EL (cell line): ENCODE measurements at regions not wholly inside any gene's neighbourhood (a gene's known extent, or its start where the extent isn't known, plus 50 kb on each side); places are given as distances from the start of the nearest gene placed in this dataset.

ENCODE experiments used
- DNase-seq: peaks from one replicate; pipeline ENCODE4 v3.0.0-alpha.2; 2016

DNA sequence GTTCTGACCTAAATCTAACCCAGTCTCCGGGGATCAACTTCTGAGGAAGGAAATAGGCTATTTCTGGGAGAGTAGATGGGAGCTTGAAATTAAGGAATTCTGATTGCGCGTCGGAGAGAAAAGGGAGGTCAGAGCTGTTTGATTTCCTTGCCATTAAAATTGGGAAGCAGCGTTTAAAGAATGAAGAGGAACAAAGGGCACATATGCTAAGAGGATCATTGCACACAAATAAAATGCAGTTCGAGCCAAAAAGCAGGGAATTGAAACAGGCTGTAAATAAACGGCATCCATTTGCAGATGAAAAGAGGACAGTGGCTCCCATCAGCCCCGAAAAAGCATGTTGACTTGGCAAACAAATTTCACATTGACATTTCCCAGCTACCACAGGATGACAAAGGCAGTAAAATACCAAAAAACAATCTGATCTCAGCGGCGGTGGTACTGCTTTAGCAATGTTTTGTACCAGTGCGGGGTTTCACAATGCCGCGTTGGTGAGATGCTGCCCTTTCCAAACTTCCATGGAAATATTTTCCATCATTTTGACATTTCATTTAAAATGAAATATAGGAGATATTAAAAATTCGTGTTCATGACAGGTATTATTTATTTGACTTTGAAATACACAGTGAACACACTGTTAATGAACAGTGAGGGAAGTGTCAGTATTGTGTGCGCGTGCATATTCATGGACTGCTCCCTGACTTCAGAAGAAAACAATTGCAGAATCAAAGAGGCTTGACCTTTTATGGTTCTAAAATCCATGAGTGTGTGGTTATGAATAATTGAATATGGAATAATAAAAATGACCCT, 108.8 kb downstream of the SQOR start:
- no peak for DNase-seq

DNA sequence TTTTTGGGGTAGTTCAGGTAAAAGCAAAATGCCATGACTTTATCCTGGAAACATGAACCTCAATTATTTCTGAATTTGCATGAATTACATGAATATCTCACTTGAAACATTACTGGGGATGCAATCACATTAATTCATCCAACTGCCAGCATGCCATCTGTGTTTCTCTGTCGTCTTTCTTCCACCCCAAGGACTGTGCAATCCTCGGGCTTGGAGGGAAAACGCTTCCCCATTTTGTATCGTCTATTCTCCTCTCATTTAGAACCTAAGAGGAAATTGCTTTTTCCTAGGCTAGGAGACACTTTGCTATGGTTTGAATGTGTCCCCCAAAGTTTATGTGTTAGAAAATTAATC, 109.4 kb downstream of the SQOR start:
- no peak for DNase-seq

DNA sequence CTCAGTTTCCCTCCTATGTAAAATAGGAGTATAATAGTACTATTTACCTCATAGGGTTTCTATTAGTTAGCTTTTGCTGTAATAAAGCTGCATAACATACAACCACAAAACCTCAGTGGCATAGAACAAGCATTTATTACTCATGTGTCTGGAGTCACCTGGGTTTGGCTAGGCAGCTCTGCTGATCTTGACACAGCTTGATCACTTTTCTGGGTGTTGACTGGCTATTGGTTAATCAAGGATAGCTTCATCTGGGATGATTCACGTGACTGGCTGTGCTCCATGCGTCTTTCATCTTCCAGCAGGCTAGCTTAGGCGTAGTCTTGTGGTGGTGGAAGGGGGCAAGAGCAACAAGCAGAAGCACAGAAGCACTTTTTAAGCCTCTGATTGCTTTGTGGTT, 112.6 kb downstream of the SQOR start:
- DNase-seq, result no peak

DNA sequence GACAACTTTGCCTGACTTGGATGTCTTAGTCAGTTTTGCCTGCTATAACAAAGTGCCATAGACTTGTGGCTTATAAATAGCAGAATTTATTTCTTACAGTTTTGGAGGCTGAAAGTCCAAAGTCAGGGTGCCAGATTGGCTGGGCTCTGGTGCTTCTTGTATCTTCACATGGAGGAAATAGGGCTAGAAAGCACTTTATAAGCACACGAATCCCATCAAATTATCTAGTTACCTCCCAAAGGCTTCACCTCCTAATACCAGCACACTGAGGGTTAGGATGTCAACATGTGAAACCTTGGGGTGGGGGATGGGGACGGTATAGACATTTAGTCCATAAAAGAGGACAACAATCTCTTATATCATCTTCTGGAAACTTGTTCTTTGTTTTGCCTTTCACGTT, 116.8 kb downstream of the SQOR start:
- DNase-seq, result no peak

DNA sequence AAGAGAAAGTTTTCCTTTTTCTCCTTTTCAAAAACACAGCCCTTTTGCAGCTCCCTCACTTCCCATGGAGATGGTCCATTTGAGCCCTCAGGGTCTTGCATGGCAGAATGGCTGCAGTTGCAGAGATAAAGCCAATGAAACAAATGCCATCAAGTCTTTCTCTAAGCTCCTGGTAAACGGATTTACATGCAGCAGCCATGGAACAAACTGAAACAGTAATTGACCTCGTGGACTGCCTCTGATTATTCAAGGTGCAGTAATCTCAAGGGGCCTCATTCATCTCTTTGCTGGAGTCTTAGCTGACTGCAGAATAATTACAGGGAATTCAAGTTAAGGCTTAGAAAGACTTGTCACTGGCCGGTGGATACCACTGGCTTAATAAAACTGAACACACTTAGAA, 125.1 kb downstream of the SQOR start:
- no peak for DNase-seq

DNA sequence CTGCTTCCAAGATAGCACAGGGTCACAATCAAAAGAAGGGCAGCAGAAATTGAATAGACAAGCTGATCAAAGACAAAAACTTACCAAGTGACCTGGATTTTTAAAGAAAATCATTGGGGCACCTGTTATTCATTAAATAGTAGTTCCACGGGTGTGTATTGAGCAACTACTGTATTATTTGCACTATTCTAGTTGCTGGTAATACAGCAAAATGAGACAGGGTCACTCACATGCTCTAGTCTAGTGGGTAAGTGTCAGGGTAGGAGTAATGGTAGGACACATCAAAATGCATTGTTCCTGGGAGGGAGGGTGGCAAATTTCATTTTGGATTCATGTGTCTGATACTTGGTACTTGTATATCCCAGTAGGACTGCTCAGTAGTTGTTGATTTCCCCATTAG, 127.9 kb downstream of the SQOR start:
- no peak for DNase-seq

DNA sequence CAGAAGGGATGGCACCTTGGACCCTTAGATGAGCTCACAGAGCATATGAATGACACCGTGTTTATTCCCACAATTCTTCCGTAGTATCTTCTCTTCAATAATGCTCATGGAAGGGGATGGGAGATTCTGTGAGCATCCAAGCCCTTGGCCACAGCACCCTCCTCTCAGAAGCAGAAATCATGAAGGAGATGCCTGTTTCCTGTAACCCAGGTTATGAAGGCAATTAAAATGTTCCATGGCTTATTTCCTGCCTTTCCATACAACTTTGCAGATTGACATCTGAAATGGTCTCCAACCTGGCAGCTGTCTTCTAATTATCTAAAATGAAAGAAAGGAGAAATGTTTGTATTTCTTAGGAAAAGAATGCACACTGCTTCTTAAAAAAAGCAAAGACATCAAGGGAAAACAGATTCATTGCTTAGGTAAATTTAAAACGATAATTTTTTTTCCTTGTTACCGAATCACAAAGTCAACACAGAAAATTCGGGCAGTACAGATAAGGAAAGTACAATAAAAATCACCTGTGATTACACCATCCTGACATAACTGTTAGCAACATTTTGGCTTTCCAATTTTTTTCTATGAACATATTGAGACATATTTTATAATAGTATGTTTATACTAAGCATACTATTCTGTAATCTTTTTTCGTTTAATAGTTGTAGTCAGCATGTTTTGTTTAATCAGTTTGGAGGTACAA, 128.5 kb downstream of the SQOR start:
- no peak for DNase-seq

DNA sequence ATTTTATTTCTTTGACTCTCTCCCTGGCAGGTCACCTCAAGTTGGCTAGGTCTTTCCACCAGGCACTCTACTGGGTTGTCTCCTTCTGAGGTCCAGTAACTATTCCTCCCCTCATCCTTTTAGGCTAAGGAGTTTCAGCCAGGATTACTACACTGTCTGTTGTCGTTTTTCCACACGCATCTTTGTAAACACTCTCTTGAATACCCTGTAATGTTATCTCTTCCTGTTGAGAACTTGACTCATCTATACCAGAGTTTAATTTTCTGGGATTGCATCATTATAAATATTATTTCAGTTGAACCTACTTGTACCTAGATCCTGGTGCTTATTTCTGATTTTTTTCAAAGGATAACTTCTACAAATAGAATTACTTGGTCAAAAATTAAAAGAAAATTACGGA, 138.3 kb downstream of the SQOR start:
- DNase-seq, result no peak

DNA sequence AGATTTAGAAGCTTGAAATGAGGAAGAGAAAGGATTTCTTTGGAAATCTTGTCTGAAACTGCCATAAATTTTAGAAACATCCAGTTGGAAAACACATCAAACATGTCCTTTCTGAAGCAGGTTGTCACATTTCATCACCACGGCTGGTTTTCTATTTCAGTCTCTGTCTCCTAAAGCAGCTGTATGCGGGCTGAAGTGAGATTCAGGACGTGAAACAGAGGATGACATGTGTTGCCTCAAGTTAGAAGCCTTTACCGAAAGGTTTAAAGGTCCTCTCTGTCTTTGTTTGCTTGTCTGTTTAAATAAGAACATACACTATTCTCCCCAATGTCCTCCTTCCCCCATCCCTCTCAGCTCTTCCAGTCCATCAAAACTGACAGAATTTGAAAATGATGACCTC, 141.9 kb downstream of the SQOR start:
- DNase-seq, result no peak

DNA sequence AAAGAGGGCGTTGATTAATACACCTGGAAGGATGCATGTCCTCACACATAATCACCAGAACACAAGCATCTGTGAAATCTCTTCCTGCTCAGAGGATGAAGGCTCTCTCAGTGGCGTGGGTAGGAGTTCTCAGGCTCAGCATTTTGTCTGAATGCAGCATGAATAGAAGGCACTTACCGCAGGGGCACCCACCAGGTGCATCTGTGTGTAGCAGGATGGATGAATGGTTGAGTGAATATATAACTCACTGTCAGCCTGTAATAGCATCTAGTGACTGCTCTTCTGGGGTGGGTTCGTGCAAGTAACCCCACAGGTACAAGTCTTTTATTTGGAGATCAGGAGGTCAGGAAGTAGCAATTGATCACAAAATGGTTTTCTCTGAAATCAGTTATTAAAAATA, 143.0 kb downstream of the SQOR start:
- no peak for DNase-seq

DNA sequence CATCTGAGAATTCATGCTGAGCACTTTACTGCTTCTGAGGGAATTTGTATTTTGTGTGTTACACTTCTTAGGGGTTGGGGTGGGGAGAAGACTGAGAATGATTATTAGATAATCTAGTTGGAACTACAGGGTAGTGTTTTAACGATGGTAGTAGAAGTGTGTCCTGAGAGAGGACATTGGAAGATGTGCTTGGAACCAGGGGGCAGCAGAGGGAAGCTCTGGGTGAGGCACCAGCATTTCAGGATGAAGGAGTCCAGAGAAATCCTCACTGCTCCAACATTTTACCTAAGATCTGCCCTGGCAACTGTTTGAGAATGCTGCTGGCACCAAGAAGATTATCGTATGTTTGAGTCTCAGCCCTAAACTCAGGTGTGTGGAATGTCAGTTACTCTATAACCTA, 145.5 kb downstream of the SQOR start:
- DNase-seq, result no peak

DNA sequence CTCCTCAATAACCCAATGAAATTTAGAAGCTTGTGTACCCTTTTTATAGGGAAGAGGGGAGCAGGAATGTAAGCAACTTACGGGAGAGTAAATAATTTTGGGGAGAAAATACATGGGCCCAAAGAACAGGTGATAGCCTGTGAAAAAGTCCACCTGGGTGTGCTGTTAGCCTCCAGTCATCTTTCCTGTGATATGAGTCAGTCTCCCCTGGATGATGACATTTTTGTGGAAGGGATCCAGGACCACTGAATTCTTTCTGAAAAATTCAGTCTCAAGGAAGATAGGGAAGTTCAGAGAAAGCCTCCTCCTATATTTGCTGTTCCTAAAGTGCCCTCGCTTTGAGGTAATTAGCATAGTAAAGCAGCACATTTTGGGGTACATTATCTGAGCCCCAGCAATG, 149.8 kb downstream of the SQOR start:
- DNase-seq, result no peak

DNA sequence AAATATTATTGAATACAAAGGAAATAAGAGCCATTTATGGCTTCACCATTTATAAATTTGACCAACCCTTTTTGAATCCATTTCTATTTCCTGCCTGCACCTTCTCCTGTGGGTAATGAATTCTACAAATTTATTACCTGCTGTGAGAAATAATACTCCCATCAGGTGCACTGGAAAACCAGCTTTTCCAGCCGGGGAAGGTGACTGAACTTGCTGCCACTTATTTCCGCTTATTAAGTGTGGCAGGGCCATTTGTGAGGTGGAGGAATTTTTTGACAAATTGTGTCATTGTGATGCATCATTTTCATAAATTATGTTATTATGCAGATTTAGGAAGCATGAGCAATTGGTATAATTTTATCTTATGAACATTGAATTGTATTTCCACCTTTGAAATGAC, 151.1 kb downstream of the SQOR start:
- DNase-seq, result no peak

DNA sequence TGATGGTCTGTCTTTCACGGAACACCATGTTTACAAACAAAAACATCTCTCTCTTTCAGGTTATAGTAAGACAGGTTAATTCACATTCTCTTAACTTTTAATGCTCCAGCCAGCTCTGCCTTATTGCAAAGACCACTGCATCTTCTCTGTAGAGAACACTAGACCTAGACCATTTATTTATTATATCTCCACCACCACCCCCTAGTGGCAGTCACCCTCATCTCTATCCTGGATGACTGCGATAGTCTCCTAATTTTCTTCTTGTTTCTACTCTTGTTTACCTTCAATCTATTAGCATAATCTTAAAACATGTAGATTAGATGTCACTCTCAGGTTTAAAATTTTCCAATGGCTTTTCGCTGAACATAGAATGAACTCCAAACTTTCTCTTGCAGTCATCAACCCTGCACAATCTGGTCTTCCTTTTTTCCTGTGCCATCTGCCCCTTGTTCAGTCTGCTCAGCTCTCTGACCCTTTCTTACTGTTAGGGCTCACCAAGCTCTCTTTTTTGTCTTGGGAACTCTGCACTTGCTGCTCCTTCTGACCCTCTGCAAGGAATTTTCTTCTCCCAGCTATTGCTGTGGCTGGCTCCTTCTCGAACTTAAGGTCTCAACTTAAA, 155.6 kb downstream of the SQOR start:
- DNase-seq, result peak; percentile 8

DNA sequence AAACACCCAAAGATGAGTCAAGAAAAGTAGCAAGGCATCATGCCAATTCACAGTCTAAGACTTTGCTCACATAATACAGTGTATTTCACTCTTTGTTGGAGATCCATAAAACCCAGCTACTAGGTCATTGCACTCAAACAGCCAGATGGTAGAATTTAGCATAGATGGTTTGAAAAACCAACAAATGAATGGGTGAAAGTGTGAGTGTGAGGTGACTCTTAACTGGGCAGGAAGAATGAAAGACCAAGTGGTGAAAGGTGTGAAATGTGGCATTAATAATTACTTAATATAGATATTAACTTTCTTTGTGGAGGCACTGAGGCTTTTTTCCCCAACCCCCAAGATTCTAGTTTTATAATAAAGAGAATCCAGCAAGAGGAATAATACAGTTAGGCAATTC, 159.5 kb downstream of the SQOR start:
- DNase-seq, result no peak

DNA sequence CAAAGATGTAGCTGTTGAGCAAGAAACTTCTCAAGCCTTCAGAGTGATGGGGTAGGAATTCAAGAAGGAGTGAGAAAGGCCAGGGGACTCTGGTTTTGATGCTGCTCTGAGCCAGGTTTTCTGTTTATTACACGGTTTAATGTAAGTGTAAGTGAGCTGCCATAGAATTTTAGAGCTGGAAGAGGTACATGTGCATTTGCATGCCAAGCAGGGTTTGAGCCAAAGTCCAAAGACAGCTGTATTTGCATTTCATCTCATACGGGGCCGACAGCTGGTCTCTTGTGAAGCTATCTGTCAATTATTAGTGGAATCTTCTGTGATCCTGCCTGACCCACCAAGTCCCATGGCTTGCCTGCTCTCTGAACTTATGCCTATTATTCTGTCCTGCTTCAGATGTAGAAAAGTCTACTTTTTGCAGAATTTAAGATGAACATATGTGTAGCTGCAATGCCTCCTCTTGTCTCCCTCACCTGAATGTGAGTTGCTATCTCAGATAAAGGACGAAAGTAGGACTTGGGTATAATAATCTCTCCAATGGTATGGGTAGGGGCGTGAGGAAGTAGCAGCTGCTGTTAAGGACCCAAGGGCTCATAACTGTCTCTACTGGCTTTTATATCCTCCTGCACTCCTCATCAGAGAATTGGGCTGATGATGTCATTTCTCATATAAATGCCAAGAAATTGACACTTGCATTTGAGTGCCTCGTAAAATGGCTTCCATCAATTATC, 160.0 kb downstream of the SQOR start:
- no peak for DNase-seq

DNA sequence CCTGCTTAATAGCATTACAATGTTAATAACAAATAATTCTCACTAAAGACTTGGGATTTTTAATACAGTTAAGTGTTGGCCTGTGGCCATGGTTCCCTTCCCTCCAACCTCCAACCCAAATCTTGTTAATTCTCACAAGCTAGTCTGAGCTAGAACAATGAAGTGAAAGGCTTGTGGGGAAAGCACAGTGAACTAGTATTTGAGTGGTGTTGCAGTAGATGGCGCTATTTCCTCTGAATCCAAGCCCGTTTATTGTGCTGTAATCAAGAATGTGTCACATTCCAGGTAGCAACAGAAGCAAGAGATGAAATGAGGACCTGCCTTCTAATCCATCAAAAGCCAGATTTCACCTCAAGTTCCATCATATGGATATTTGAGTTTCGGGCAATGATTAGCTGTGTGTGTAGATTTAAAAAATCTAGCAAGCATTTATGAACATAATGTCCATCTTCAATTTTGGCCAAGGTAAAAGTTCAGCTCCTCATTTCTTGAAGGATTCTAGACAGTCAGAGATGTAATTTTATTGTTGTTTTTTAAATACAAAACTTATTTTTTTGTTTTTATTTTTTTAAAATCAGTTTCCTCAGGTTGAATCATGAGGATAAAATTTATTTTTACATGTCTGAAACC, 160.7 kb downstream of the SQOR start:
- DNase-seq, result peak; percentile 20

DNA sequence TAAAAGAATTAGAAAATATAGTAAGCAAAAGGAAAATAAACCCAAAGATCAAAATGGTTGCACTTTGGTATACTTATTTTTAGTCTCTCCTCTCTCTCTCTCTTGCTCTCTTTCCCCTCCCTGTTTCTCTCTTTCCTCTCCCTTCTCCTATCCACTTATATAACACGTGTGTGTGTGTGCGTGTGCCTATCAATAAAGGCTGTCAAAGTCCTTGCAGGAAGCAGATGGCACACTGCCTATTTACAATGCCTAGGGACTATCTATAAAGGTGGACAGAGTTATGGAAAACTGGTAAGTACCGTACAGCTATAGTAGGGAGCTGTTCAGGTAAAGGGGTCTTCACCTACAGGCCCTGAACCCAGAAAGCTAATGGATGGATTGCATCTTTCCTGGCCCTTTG, 161.6 kb downstream of the SQOR start:
- no peak for DNase-seq

DNA sequence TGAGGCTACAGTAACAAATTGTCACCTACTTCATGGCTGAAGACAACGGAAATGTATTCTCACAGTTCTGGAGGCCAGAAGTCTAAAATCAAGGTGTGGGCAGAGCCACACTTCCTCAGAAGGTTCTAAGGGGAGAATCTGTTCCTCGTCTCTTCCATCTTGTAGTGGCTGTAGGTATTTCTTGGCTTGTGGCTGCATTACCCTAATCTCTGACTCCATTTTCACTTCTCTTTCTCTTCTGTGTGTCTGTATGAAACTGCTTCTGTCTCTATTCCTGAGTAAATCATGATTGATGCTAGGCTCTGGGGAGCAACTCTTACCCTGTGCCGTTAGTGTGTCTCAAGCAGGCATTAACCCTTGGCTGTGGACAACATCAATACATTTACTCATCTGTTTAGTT, 164.7 kb downstream of the SQOR start:
- no peak for DNase-seq

DNA sequence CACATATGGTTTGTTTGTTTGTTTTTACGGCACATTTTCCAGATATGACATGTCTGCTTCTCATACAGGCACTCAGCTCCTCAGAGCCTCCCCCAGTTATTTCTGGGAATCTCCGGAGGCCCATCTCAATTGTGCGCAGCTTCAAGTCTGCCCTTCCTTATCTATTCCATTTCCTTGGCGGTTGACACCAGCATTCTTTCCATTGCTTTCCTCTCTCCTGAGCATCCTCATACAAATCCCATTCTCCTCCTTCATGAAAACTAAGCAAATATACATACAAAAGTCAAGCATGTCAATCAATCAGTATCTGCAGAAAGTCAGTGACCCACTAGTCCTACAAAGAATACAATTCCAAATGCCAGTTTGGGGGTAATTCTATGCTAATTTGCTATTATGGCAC, 166.7 kb downstream of the SQOR start:
- no peak for DNase-seq

DNA sequence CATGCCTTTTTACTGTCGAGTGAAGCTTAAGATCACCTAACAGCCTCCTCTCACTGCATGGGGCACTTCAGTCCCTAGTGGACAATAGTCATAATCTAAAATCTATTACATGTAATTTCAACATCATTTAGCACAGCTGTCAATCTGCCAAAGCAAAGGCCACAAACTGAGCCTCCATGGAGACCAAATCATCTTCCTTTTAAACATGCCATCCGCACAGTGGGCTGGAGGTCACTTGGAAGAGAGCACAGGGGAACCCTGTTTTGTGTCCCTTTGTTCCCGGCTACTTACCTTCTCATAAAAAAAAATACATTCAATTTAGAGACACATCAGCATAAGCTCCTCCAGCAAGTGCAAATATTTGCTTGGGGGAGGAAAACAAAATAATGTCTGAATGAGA, 167.3 kb downstream of the SQOR start:
- no peak for DNase-seq

DNA sequence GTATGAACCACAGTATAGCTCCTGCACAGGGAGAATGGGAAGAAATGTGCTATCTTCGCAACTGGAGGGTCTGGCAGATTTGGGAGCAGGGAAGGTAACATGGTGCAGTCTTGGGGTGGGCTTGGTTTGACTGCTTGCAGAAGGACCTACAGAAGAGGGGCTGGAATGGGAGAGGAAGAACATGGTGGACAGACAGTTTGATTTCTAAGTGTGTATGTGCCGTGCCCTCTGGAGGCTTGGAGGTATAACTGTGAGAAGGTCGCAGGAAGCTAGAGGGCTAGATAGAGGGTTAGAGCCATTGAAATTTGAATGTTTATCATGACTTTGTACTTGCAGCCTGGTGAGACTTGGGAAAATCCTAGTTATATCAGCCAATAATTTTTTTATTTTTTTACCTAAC, 169.2 kb downstream of the SQOR start:
- no peak for DNase-seq

DNA sequence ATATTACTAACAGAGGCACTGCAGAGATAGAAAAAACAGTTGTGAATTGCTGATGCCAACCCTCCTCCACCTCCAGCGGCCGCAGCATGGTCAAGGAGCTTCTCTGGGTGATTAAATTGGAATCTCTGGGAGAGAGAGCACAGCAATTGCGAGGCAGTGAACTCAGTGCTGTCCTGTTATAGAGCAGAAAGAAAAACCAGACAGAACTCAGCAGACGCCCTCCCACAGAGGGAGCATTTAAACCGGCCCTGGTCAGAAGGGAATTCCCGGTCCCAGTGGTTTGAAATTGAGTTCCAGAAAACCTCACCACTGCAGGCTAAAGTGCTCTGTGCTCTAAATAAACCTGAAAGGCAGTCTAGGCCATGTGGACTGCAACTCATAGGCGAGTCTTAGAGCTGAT, 175.4 kb downstream of the SQOR start:
- DNase-seq, result no peak
